AG08395 (cell line): ENCODE measurements at regions not wholly inside any gene's neighbourhood (a gene's known extent, or its start where the extent isn't known, plus 50 kb on each side); places are given as distances from the start of the nearest gene placed in this dataset.
"Not testable (repeated sequence)": the region's sequence is repeated elsewhere in the genome, so short reads cannot be mapped to it uniquely, and the experiment has no call there.

Experiments
- DNase-seq: peaks from one replicate; pipeline ENCODE4 v3.0.0; 2012; ENCODE audit warnings: mixed read lengths, low spot score

GRCh38 chr16:48004141-48004695 lies 151.6 kb downstream of the ABCC12 start:
- no peak for DNase-seq

DNA sequence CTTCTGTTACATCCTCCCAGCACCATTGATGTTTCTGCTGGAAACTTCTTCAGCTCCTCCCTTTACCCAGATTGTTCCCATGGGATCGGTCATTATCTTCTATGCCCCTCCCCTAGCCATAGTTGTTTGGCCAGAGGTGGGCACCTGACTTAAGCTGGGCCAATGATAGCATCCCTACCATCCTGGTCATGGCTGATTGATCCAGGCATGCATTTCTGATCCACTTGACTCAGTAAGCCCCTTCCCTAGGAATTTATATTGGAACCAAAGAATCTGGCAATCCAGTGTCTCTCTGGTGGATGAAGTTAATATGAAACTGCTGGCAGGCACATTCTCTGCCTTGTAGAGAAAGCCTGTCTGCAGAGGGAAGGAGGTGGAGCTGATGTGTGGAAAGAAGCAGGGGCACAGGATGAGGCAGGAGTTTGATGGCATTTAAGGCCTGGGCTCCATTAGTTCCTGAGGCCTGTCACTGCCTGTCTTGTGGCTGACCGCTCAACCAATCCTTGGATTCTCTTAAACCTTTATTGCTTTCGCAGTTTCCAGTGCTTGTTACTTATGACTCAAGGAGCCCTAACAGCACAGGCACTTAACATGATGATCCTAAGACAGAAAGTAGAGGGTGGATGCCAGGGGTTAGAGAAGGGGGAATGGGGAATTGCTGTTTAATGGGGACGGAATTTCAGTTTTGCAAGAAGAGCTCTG lies 152.4 kb downstream of the ABCC12 start:
- DNase-seq, result peak; percentile 11

- no peak for DNase-seq
Observed at GRCh38 chr16:48001324-48001895, 154.4 kb downstream of the ABCC12 start.

DNA sequence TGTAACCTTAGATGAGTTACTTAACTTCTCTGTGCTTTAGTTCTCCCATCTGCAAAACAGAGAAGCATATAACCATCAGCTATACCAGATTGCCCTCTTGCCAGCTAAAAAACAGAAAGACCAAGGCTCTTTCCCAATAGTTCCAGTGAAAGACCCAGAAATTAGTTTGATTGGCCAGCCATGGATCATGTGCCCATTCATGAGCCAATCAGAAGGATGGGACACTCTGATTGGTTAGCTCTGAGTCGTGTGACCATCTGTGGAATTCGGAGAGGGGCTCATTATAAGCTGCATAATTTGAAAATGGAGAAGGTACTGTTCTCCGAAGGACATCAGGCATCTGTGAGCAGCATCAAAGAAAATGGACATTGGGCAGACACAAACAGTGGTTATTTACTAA lies 155.2 kb downstream of the ABCC12 start:
- DNase-seq, result no peak

- no peak for DNase-seq
Observed at GRCh38 chr16:47999595-47999994, 156.2 kb downstream of the ABCC12 start.

- no peak for DNase-seq
Observed at GRCh38 chr16:47995354-47995753, 160.4 kb downstream of the ABCC12 start.

DNA sequence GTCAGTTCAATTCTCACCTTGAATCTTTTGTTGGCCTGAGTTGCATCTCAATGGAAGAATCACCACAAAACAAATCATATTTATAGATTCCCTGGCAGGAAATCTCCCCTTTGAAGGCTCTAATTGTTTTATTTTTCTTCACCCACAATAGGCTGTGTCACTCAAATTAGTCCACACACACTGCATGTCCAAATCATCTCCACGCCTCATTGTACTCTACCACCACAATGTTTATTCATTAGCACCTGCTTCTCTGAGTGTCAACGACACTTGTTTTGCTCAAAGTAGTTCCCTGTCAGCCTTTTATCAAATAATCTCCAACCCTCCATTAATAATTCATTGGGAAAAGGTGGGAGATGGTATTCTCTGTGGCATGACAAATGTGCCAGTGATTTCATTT lies 164.3 kb downstream of the ABCC12 start:
- no peak for DNase-seq

- DNase-seq, result no peak
Observed at GRCh38 chr16:47990676-47991075, 165.1 kb downstream of the ABCC12 start.

- no peak for DNase-seq
Observed at GRCh38 chr16:47987136-47987535, 168.7 kb downstream of the ABCC12 start.

DNA sequence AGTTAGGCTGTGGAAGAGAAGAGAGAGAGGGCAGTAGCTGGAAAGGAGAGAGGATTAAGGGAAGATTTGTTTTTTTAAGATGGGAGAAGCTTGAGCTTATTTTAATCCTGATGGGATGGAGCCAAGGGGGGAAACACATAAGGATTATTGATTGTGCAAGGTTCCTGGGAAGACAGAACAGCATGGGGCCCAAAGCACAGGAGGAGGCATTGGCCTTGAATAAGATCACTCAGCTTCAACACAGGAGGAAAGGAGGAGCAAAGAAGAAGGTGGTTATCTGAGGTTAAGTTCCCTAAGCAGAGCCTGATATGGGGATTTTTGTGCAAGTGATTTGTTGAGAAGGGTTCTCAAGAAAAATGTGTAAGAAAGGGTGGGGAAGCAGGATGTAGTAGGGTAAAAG lies 169.8 kb downstream of the ABCC12 start:
- no peak for DNase-seq

DNA sequence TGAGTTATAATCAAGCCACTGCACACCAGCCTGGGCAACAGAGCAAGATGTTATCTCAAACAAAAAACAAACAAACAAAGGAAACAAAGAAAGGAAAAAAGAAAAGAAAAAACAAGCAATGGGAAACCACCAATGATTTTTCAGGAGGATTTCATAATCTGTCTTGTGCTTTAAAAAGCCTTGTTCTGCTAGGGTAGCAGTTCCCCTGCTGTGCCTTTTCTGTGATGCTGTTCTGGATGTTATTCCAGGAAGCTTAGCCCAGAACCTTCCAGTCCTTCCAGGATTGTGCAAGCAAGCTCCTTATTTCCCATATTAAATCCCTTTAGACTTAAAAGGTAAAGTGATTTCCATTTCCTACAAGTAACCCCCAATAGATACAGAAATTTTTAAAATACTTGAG lies 171.1 kb downstream of the ABCC12 start:
- no peak for DNase-seq

DNA sequence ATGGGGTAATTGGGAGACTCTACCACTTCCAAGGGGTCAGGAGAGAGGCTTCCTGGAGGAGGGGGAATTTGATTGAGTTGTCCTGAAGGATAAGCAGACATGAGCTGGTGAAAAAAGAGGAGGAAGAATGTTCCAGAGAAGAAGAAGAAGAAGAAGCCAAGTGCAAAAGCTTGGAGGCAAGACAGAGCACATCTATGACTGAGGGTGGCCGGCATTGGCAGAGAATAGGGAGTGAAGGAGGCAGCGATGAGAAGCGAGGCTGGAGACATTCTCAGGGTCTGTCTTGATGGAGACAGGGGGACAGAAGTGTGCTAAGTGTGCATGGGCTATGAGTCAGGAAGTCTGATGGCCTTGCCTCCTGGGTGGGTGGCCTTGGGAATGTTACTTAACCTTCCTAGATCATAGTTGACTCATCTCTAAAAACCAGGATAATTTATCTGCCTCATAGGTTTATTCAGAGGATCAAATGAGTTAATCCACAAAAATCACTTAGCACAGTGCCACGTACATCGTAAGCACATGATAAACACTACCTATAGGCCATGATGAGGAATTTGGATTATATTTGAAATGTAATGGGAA lies 171.7 kb downstream of the ABCC12 start:
- no peak for DNase-seq

GRCh38 chr16:47980212-47980611 lies 175.6 kb downstream of the ABCC12 start:
- no peak for DNase-seq

GRCh38 chr16:47979616-47980182 lies 176.1 kb downstream of the ABCC12 start:
- no peak for DNase-seq

DNA sequence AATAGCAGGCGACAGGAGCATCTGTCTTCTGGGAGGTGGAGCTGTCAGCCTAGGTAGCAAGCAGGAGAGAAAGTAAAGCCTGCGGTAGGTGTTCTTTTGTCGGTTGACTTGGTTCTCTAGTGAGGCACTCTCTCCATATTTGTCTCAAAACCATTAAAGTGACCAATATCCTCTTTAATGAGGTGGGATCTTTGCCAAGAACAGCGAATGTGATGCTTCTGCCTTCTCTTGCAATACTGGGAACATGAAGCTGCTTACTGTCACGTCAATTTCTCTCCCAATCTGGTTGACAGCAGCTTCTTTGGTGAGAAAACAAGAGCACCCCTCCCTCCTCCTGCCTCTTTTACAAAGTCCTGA lies 176.7 kb downstream of the ABCC12 start:
- no peak for DNase-seq

GRCh38 chr16:47978491-47979163 lies 177.2 kb downstream of the ABCC12 start:
- no peak for DNase-seq

- no peak for DNase-seq
Observed at GRCh38 chr16:47977802-47978201, 178.0 kb downstream of the ABCC12 start.

- DNase-seq, result no peak
Observed at GRCh38 chr16:47976636-47977210, 179.1 kb downstream of the ABCC12 start.

DNA sequence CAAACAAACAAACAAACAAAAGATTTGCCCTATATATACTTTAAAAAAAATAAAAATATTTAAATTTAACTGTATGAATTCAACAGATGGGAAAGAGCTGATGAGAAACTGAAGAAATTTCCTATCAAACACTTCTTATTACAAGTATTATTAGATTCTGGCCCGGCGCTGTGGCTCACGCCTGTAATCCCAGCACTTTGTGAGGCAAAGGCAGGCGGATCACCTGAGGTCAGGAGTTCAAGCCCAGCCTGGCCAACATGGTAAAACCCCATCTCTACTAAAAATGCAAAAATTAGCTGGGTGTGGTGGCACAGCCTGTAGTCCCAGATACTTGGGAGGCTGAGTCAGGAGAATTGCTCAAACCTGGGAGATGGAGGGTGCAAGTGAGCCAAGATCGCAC lies 180.8 kb downstream of the ABCC12 start:
- not testable (repeated sequence) for DNase-seq

DNA sequence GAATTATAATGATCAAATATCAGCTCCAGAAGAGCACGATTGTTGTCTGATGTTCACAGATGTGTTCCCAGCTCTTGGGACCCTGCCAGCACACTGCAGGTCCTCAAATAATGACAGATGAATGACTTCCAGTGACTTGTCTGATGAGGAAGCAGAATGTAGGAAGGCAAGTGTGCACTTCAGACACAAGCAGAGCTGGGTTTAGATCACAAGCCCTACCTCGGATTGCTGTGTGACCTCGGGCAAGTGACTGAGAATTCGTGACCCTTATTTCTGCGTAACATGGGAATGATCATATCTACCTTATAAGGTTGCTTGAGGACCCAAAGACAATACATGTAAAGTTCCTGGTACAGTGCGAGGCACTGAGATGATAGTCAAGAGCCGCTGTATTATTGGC lies 182.2 kb downstream of the ABCC12 start:
- DNase-seq, result no peak

DNA sequence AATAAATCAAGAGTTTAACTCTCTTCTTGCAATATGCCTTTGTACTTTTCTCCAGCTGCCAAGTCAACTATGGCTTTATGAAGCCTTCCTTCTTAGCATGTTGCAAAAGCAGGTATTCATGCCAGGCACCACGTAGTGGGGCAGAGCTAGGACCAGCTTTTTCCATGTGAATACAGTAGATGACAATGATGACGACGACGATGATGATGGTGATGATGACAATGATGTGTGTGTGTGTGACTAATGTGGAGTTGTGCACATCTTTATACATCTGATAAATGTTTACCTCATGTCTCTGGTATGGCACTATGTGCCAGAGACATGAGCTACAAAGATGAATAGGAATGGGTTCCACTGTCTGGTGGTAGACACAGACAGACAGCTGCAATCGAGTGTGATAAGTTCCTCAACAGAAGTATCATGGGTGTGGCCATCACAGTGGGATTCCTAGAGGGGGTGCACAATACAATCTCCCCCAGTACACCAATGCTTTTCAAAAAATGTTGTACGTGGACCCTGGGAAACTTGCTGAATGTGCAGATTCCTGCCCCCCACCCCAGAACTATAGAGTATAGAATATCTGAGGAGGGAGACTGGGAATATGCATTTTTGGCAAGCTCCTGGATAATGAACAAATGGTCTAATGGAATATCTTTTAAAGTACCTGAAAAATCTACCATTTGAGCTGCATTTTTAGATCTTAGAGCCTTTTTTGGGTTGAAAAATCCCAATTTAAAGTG lies 183.4 kb downstream of the ABCC12 start:
- no peak for DNase-seq

GRCh38 chr16:47971225-47971624 lies 184.6 kb downstream of the ABCC12 start:
- no peak for DNase-seq
